ENCODE measurements at regions not wholly inside any gene's neighbourhood (a gene's known extent, or its start where the extent isn't known, plus 50 kb on each side); places are given as distances from the start of the nearest gene placed in this dataset.

- no peak for TF ChIP-seq ZNF462 (CRISPR knock-in tag; IDR thresholded peaks at IDR 0.05)
- TF ChIP-seq ZNF331 (CRISPR knock-in tag; IDR thresholded peaks at IDR 0.05; ENCODE audit: low read depth) = no peak
- TF ChIP-seq STAT1 (IDR thresholded peaks at IDR 0.05; ENCODE audit: unreplicated experiment) = no peak
- no peak for TF ChIP-seq EZH2 (IDR thresholded peaks at IDR 0.05; ENCODE audit: low read depth, unreplicated experiment)
- TF ChIP-seq ZNF114 (CRISPR knock-in tag; IDR thresholded peaks at IDR 0.05) = no peak
- TF ChIP-seq REST (IDR thresholded peaks at IDR 0.05; ENCODE audit: unreplicated experiment) = no peak
- no peak for TF ChIP-seq CTCF (conservative IDR thresholded peaks at IDR 0.05; ENCODE audit: low read depth in 2 of 2)
These were observed 158.6 kb upstream of the DMRT1 start (continued) for GRCh38 chr9:682633-683508.

All from GM23338 (cell line).